Fibroblast of pulmonary artery (primary cell): ENCODE measurements at regions not wholly inside any gene's neighbourhood (a gene's known extent, or its start where the extent isn't known, plus 50 kb on each side); places are given as distances from the start of the nearest gene placed in this dataset.

Experiments used
- DNase-seq: peaks from one replicate; pipeline ENCODE4 v3.0.0-alpha.2; 2010; ENCODE audit warnings: low read depth
- H3K4me3 ChIP-seq: replicated peaks from 2 replicates; pipeline ENCODE4 v1.5.1; 2011; ENCODE audit warnings: low read depth, mild to moderate bottlenecking, control low read depth, low read length, moderate library complexity
- CTCF ChIP-seq: IDR thresholded peaks from 2 replicates; pipeline ENCODE4 v1.5.1; 2011; ENCODE audit warnings: mild to moderate bottlenecking, control low read depth, low read length, inconsistent platforms; ENCODE audit errors: missing control alignments

GRCh38 chr2:239499726-239500573 is 99.1 kb upstream of the HDAC4 start:
- no peak for TF ChIP-seq CTCF
- no peak overlapping the region for H3K4me3 ChIP-seq
- DNase-seq, result peak; percentile 4

- DNase-seq, result peak; percentile 57
- no peak for TF ChIP-seq CTCF
- H3K4me3 ChIP-seq, result no peak overlapping the region
Measured at GRCh38 chr2:239498981-239499634, 98.3 kb upstream of the HDAC4 start.

GRCh38 chr2:239498576-239498975 is 97.8 kb upstream of the HDAC4 start:
- TF ChIP-seq CTCF, result no peak
- no peak overlapping the region for H3K4me3 ChIP-seq
- no peak for DNase-seq

- DNase-seq, result no peak
- H3K4me3 ChIP-seq, result no peak overlapping the region
- TF ChIP-seq CTCF, result no peak
Measured at GRCh38 chr2:239496700-239497099, 95.9 kb upstream of the HDAC4 start.

- no peak for TF ChIP-seq CTCF
- DNase-seq, result no peak
- no peak overlapping the region for H3K4me3 ChIP-seq
Measured at GRCh38 chr2:239495791-239496233, 95.0 kb upstream of the HDAC4 start.

- no peak overlapping the region for H3K4me3 ChIP-seq
- no peak for TF ChIP-seq CTCF
- no peak for DNase-seq
Measured at GRCh38 chr2:239495175-239495574, 94.4 kb upstream of the HDAC4 start.
